Keratinocyte (primary cell): ENCODE measurements at regions not wholly inside any gene's neighbourhood (a gene's known extent, or its start where the extent isn't known, plus 50 kb on each side); places are given as distances from the start of the nearest gene placed in this dataset.

ENCODE experiments used
- DNase-seq: peaks from one replicate; pipeline ENCODE4 v3.0.0-alpha.2; 2011; ENCODE audit warnings: low read depth, missing footprints, low spot score
- FAIRE-seq: peaks from 2 replicates; lab custom pipeline; 2011; peaks lifted over from hg19 to GRCh38; lab: Jason Lieb, UNC
- H2AFZ ChIP-seq: 2 replicates; pipeline ENCODE4 v1.6.0; 2012; ENCODE audit warnings: low read length, control low read depth, inconsistent platforms; ENCODE audit not compliant: control insufficient read depth
- H3K27ac ChIP-seq: 2 replicates; pipeline ENCODE4 v1.5.1; 2011; ENCODE audit warnings: low read length; ENCODE audit not compliant: control insufficient read depth, insufficient read depth
- H3K27me3 ChIP-seq: 3 replicates; pipeline ENCODE4 v1.6.0; 2011; ENCODE audit warnings: low read length; ENCODE audit not compliant: control insufficient read depth, insufficient read depth; ENCODE audit errors: extremely low read depth
- H3K36me3 ChIP-seq, 2 experiments: 2 replicates in 1 of 2; 3 replicates in 1 of 2; pipeline ENCODE4 v1.5.1; 2011; ENCODE audit warnings: low read length in 2 of 2, mild to moderate bottlenecking in 1 of 2; ENCODE audit not compliant: control insufficient read depth in 2 of 2, insufficient read depth in 2 of 2; ENCODE audit errors: extremely low read depth in 1 of 2
- H3K4me1 ChIP-seq: 3 replicates; pipeline ENCODE4 v1.5.1; 2011; ENCODE audit warnings: low read length; ENCODE audit not compliant: control insufficient read depth, insufficient read depth; ENCODE audit errors: extremely low read depth
- H3K4me2 ChIP-seq: 3 replicates; pipeline ENCODE4 v1.6.0; 2011; ENCODE audit warnings: low read depth, low read length; ENCODE audit not compliant: control insufficient read depth, insufficient read depth; ENCODE audit errors: extremely low read depth
- H3K4me3 ChIP-seq, 3 experiments: fragments of 200-600 bp in 1 of 3; sonication (generic) in 1 of 3; 2 replicates in 2 of 3; 3 replicates in 1 of 3; pipeline ENCODE4 v1.5.1; 2011 to 2016; ENCODE audit warnings: low read length in 3 of 3, mild to moderate bottlenecking in 3 of 3, control low read depth in 2 of 3, inconsistent platforms in 1 of 3, low read depth in 1 of 3, mixed read lengths in 1 of 3, mixed run types in 1 of 3, moderate library complexity in 1 of 3; ENCODE audit not compliant: control insufficient read depth in 2 of 3, insufficient read depth in 2 of 3; ENCODE audit errors: extremely low read depth in 1 of 3
- H3K79me2 ChIP-seq: 2 replicates; pipeline ENCODE4 v1.6.0; 2012; ENCODE audit warnings: low read length; ENCODE audit not compliant: control insufficient read depth, insufficient read depth
- H3K9ac ChIP-seq: 3 replicates; pipeline ENCODE4 v1.6.0; 2011; ENCODE audit warnings: low read length; ENCODE audit not compliant: control insufficient read depth, insufficient read depth; ENCODE audit errors: extremely low read depth
- H3K9me1 ChIP-seq: 3 replicates; pipeline ENCODE4 v1.6.0; 2011; ENCODE audit warnings: low read length; ENCODE audit not compliant: control insufficient read depth, insufficient read depth; ENCODE audit errors: extremely low read depth
- H3K9me3 ChIP-seq: 2 replicates; pipeline ENCODE4 v1.5.1; 2012; ENCODE audit warnings: low read depth, low read length; ENCODE audit not compliant: control insufficient read depth
- H4K20me1 ChIP-seq: 3 replicates; pipeline ENCODE4 v1.6.0; 2011; ENCODE audit warnings: low read length; ENCODE audit not compliant: control insufficient read depth, insufficient read depth; ENCODE audit errors: extremely low read depth
- EZH2 ChIP-seq: IDR thresholded peaks from one replicate; pipeline ENCODE4 v1.6.1; 2012; ENCODE audit warnings: inconsistent platforms, mild to moderate bottlenecking, low read length, moderate library complexity
- dilution Hi-C: fragments of 300-500 bp; cut with MboI; formaldehyde crosslinking; loops from one replicate; pipeline ENCODE4 v1.7.0; 2020; ENCODE audit warnings: low sequenced_read_pairs; ENCODE audit not compliant: extremely low pct_ligation_motif_present
- TF ChIP-seq, protein P1 (sequence below), 3 experiments: IDR thresholded peaks in 1 of 3; conservative IDR thresholded peaks in 1 of 3; optimal IDR thresholded peaks in 1 of 3; 2 replicates in 2 of 3; 3 replicates in 1 of 3; pipeline versions ENCODE3 to v1.5.1; 2011; ENCODE audit warnings: low read length in 3 of 3, mild to moderate bottlenecking in 3 of 3, moderate library complexity in 2 of 3, control low read depth in 1 of 3, inconsistent platforms in 1 of 3; ENCODE audit not compliant: insufficient read depth in 2 of 3; ENCODE audit errors: extremely low read depth in 1 of 3

DNA sequence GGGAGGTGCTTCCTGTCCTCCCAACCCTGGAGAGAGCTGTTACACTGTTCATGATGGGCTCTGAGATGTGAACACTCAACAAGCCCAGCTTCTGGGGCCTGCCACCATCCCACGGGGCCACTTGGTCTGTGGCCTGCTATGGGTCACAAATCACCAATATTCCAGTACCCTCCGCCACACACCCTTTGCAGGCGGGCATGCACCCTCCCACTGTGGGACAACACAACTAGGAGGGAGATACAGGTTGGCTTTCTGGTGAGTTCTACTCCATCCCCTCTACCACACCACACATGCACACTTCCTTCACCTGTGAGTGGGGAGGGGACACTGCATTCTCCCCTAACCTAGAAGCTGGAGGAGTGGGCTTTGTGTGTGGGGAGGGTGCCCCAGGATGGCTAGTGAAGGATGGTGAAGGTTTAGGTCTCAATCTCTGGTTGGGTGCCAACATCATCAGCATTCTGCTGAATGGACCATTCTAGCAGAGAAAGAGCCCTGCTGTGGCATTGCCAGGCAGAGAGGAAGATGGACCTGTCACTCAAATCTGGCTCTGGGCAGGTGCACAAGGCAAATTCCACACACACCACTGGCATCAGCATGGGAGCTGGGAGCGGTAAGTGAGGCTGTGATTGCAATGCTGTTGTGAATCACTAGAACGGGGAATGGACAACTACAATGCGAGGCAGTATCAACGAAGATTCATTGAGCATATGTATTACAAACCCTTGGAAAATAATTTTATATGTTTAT lies 175.1 kb downstream of the THBS2 start:
- Histone ChIP-seq H2AFZ (no peak overlapping the region), H3K36me3 (no peaks in the 10 kb centered on the region), H4K20me1 (no peaks in the 10 kb centered on the region), H3K79me2 (no peaks in the 10 kb centered on the region), H3K9me1 (no peaks in the 10 kb centered on the region), H3K4me3 (no peak overlapping the region), H3K4me2 (no peak overlapping the region), H3K9ac (no peak overlapping the region), H3K4me1 (peaks cover 2% of the 10 kb centered on the region), H3K9me3 (no peaks in the 10 kb centered on the region), H3K27ac (no peak overlapping the region), H3K27me3 (no peaks in the 10 kb centered on the region)
- dilution Hi-C loops, result no loop called here
- DNase-seq (no peak), FAIRE-seq (no peak)
- no peak for TF ChIP-seq EZH2
- TF ChIP-seq, protein P1, sequence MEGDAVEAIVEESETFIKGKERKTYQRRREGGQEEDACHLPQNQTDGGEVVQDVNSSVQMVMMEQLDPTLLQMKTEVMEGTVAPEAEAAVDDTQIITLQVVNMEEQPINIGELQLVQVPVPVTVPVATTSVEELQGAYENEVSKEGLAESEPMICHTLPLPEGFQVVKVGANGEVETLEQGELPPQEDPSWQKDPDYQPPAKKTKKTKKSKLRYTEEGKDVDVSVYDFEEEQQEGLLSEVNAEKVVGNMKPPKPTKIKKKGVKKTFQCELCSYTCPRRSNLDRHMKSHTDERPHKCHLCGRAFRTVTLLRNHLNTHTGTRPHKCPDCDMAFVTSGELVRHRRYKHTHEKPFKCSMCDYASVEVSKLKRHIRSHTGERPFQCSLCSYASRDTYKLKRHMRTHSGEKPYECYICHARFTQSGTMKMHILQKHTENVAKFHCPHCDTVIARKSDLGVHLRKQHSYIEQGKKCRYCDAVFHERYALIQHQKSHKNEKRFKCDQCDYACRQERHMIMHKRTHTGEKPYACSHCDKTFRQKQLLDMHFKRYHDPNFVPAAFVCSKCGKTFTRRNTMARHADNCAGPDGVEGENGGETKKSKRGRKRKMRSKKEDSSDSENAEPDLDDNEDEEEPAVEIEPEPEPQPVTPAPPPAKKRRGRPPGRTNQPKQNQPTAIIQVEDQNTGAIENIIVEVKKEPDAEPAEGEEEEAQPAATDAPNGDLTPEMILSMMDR (optimal IDR thresholded peaks at IDR 0.05 in 1 of 3, IDR thresholded peaks at IDR 0.05 in 1 of 3, conservative IDR thresholded peaks at IDR 0.05 in 1 of 3; ENCODE audit: extremely low read depth in 1 of 3, insufficient read depth in 2 of 3, low read length in 3 of 3), result no peak

DNA sequence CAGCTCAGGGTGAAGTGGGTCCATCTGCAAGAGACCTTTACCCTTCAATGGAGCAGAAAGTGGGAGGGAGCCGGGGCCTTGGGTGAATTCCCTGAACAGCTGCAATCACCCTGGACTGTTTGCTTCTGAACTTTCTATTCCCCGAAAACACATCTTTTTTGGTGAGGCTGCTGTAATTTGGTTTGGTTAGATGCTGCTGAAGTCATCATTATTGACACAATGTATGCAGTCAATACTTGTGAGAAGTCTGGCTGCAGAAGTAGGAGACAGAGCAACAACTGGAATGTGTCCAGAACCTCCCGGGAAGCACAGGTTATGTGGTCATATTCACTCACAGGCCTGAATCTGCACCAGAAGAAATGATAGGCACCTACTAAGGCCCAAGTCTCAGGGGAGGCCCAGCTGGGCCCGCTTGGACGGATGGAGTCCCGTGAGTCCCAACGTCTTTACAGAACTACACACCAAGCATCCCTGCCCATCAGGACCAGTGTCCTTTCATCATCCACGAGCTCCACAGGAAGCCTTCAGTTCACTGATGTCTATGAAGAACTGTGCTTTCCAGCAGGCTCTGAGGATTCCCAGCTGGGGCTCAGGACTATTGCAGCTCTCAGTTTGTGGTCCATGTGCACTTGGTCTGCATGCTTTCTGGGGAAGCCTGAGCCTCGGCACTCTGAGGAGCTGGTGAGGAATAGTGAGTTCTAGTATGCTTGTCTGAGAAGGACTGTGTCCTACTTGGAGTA lies 177.6 kb downstream of the THBS2 start:
- peaks cover 4% of the 10 kb centered on the region for H3K4me1 ChIP-seq
- no peaks in the 10 kb centered on the region for H3K36me3 ChIP-seq
- no peak overlapping the region for H2AFZ ChIP-seq
- no peaks in the 10 kb centered on the region for H3K79me2 ChIP-seq
- H3K9me1 ChIP-seq, result no peaks in the 10 kb centered on the region
- no peak overlapping the region for H3K27ac ChIP-seq
- DNase-seq (no peak), FAIRE-seq (no peak)
- no peaks in the 10 kb centered on the region for H3K27me3 ChIP-seq
- no peak overlapping the region for H3K4me2 ChIP-seq
- H4K20me1 ChIP-seq, result no peaks in the 10 kb centered on the region
- dilution Hi-C loops, result no loop called here
- TF ChIP-seq, protein P1 (optimal IDR thresholded peaks at IDR 0.05 in 1 of 3, IDR thresholded peaks at IDR 0.05 in 1 of 3, conservative IDR thresholded peaks at IDR 0.05 in 1 of 3; ENCODE audit: extremely low read depth in 1 of 3, insufficient read depth in 2 of 3, low read length in 3 of 3), result no peak
- no peak for TF ChIP-seq EZH2
- H3K9ac ChIP-seq, result no peak overlapping the region
- H3K4me3 ChIP-seq, result no peak overlapping the region
- H3K9me3 ChIP-seq, result no peaks in the 10 kb centered on the region
